K562 (cell line): ENCODE measurements at regions not wholly inside any gene's neighbourhood (a gene's known extent, or its start where the extent isn't known, plus 50 kb on each side); places are given as distances from the start of the nearest gene placed in this dataset.

Experiments used
- ATAC-seq: fragments of 200-7000 bp; cut with Tn5 transposase; 3 replicates; pipeline ENCODE4 v1.9.1; 2020; ENCODE audit warnings: moderate library complexity
- BruUV-seq: library from RNA; stranded (reverse); fragments of 400-500 nt; replicated peaks from 2 replicates; lab custom pipeline; 2021; lab: Mats Ljungman, UMichigan
- CTCF ChIA-PET: fragments of 300-600 bp; formaldehyde crosslinking; extraction: SDS; loops from one replicate; lab custom pipeline; 2021; ENCODE audit warnings: low intra/inter-chr PET ratio; lab: Yijun Ruan, JAX
- POLR2A ChIA-PET: fragments of 300-600, 350-650 bp; sonication (Branson Sonifier 250); formaldehyde crosslinking; extraction: SDS; loops from one replicate; lab custom pipeline; 2021; ENCODE audit warnings: antibody characterized with exemption, inconsistent platforms; lab: Yijun Ruan, JAX
- DNase-seq, 4 experiments: peaks; one replicate each; pipeline versions ENCODE4 v3.0.0 to v3.0.0-alpha.2; 2011 to 2018; ENCODE audit warnings: low spot score in 3 of 4, mixed read lengths in 3 of 4; ENCODE audit errors: extremely low read depth in 1 of 4
- FAIRE-seq: peaks from 2 replicates; lab custom pipeline; 2011; peaks lifted over from hg19 to GRCh38; lab: Jason Lieb, UNC
- H2AFZ ChIP-seq: 2 replicates; pipeline ENCODE4 v1.6.0; 2011; ENCODE audit warnings: low read depth, low read length, control low read depth, inconsistent platforms
- H3K27ac ChIP-seq: fragments of 200-600 bp; 3 replicates; pipeline ENCODE4 v1.8.0; 2011; ENCODE audit warnings: low read depth, mild to moderate bottlenecking, control low read depth, inconsistent platforms, low read length, moderate library complexity, mixed read lengths; ENCODE audit errors: extremely low read depth
- H3K27me3 ChIP-seq, 2 experiments: fragments of 300-600 bp in 1 of 2; 2 replicates in 1 of 2; 3 replicates in 1 of 2; pipeline versions ENCODE4 v1.6.0 to v1.8.0; 2011; ENCODE audit warnings: inconsistent platforms in 2 of 2, low read length in 2 of 2, mild to moderate bottlenecking in 1 of 2, mixed read lengths in 1 of 2, moderate library complexity in 1 of 2; ENCODE audit not compliant: control insufficient read depth in 2 of 2, insufficient read depth in 2 of 2
- H3K36me3 ChIP-seq: fragments of 300-600 bp; 3 replicates; pipeline ENCODE4 v1.8.0; 2011; ENCODE audit warnings: mild to moderate bottlenecking, low read length, inconsistent platforms; ENCODE audit not compliant: control insufficient read depth, insufficient read depth
- H3K4me1 ChIP-seq, 2 experiments: fragments of 200-600 bp in 1 of 2; replicated peaks in 1 of 2; 2 replicates in 1 of 2; 3 replicates in 1 of 2; pipeline versions ENCODE4 v1.5.1 to v1.8.0; 2011; ENCODE audit warnings: inconsistent platforms in 2 of 2, low read length in 2 of 2, mild to moderate bottlenecking in 1 of 2, mixed read lengths in 1 of 2, moderate library complexity in 1 of 2; ENCODE audit not compliant: control insufficient read depth in 2 of 2, insufficient read depth in 2 of 2
- H3K4me2 ChIP-seq: 2 replicates; pipeline ENCODE4 v1.6.1; 2011; ENCODE audit warnings: low read length, control low read depth, inconsistent platforms, mixed read lengths; ENCODE audit not compliant: insufficient read depth
- H3K4me3 ChIP-seq: fragments of 200-600 bp; sonication (generic), shearing (Covaris generic); 2 replicates; pipeline ENCODE4 v1.5.1; 2016; ENCODE audit warnings: control low read depth, inconsistent platforms
- H3K79me2 ChIP-seq: fragments of 200-600 bp; 3 replicates; pipeline ENCODE4 v1.8.0; 2011; ENCODE audit warnings: low read length, inconsistent platforms; ENCODE audit not compliant: control insufficient read depth, insufficient read depth
- H3K9ac ChIP-seq, 2 experiments: 2 replicates each; pipeline versions ENCODE4 v1.6.0 to v1.6.1; 2011; ENCODE audit warnings: low read depth in 2 of 2, low read length in 2 of 2, control low read depth in 1 of 2, inconsistent platforms in 1 of 2, mild to moderate bottlenecking in 1 of 2, mixed read lengths in 1 of 2; ENCODE audit not compliant: insufficient read depth in 1 of 2
- H3K9me1 ChIP-seq: one replicate; pipeline ENCODE4 v1.6.0; 2011; ENCODE audit warnings: inconsistent platforms, mild to moderate bottlenecking, low read length, moderate library complexity; ENCODE audit not compliant: control insufficient read depth, insufficient read depth
- H3K9me3 ChIP-seq: replicated peaks from 2 replicates; pipeline ENCODE4 v1.5.1; 2011; ENCODE audit warnings: low read depth, low read length, inconsistent platforms; ENCODE audit not compliant: control insufficient read depth, insufficient read depth
- H4K20me1 ChIP-seq: replicated peaks from 2 replicates; pipeline ENCODE4 v1.6.1; 2011; ENCODE audit warnings: low read length, inconsistent platforms, mixed read lengths; ENCODE audit not compliant: control insufficient read depth, insufficient read depth
- AFF1 ChIP-seq, 2 experiments: fragments of 450-650 bp; IDR thresholded peaks; 2 replicates each; pipeline ENCODE4 v1.6.1; 2018; ENCODE audit warnings: mild to moderate bottlenecking in 2 of 2, low read depth in 1 of 2; ENCODE audit not compliant: partially characterized antibody in 2 of 2
- BMI1 ChIP-seq: fragments of 150-350 bp; IDR thresholded peaks from 2 replicates; pipeline ENCODE4 v1.6.1; 2014; ENCODE audit warnings: low read length
- HDAC6 ChIP-seq: IDR thresholded peaks from 2 replicates; pipeline ENCODE4 v1.6.1; 2012; ENCODE audit warnings: low read depth, mild to moderate bottlenecking, control low read depth, inconsistent platforms, low read length, moderate library complexity
- HOMEZ ChIP-seq: fragments of 250-450 bp; sonication (Bioruptor Pico); IDR thresholded peaks from 2 replicates; pipeline ENCODE4 v1.4.0; 2020; ENCODE audit warnings: mild to moderate bottlenecking, moderate library complexity
- MITF ChIP-seq: IDR thresholded peaks from 2 replicates; pipeline ENCODE4 v1.6.1; 2014; ENCODE audit warnings: antibody characterized with exemption
- POLR3G ChIP-seq: IDR thresholded peaks from 2 replicates; pipeline ENCODE4 v1.6.1; 2011; ENCODE audit not compliant: insufficient read length, insufficient replicate concordance; ENCODE audit errors: extremely low read depth
- PREB ChIP-seq: sonication (generic); formaldehyde crosslinking; IDR thresholded peaks from 2 replicates; pipeline ENCODE4 v1.8.1; 2023; ENCODE audit warnings: mild to moderate bottlenecking, missing genetic modification reagents
- TRIM24 ChIP-seq, 2 experiments: fragments of 450-650 bp; IDR thresholded peaks; 2 replicates each; pipeline ENCODE4 v1.6.1; 2016
- ZNF217 ChIP-seq: sonication (generic); formaldehyde crosslinking; IDR thresholded peaks from 2 replicates; pipeline ENCODE4 v1.8.0; 2022; ENCODE audit warnings: mild to moderate bottlenecking, missing genetic modification reagents
- ZNF23 ChIP-seq: fragments of 250-450 bp; sonication (Bioruptor Pico); IDR thresholded peaks from 2 replicates; pipeline ENCODE4 v1.4.0; 2020; ENCODE audit warnings: mild to moderate bottlenecking
- WGBS: fragments of 100-300 bp; shearing (Covaris generic); methylation state at CpG from one replicate; pipeline ENCODE4 v1.1.6; 2016; ENCODE audit warnings: low coverage, mixed read lengths; ENCODE audit not compliant: insufficient coverage; ENCODE audit errors: missing lambda C conversion rate; 5-methylcytosine and 5-hydroxymethylcytosine counted together
- in situ Hi-C: fragments of 300-500 bp; cut with MboI; formaldehyde crosslinking; loops from 4 replicates; pipeline ENCODE4 v1.15.0; 2018; ENCODE audit warnings: inconsistent platforms, mixed read lengths
- intact Hi-C: fragments of 100-400 bp; cut with micrococcal nuclease; formaldehyde crosslinking; loops from 2 replicates; pipeline ENCODE4 v1.14.2; 2022

- TF ChIP-seq HDAC6 (no peak), ZNF217 (CRISPR knock-in tag) (no peak)
Measured at GRCh38 chr5:125411744-125412560, 665.5 kb upstream of the ZNF608 start (continued).

DNA sequence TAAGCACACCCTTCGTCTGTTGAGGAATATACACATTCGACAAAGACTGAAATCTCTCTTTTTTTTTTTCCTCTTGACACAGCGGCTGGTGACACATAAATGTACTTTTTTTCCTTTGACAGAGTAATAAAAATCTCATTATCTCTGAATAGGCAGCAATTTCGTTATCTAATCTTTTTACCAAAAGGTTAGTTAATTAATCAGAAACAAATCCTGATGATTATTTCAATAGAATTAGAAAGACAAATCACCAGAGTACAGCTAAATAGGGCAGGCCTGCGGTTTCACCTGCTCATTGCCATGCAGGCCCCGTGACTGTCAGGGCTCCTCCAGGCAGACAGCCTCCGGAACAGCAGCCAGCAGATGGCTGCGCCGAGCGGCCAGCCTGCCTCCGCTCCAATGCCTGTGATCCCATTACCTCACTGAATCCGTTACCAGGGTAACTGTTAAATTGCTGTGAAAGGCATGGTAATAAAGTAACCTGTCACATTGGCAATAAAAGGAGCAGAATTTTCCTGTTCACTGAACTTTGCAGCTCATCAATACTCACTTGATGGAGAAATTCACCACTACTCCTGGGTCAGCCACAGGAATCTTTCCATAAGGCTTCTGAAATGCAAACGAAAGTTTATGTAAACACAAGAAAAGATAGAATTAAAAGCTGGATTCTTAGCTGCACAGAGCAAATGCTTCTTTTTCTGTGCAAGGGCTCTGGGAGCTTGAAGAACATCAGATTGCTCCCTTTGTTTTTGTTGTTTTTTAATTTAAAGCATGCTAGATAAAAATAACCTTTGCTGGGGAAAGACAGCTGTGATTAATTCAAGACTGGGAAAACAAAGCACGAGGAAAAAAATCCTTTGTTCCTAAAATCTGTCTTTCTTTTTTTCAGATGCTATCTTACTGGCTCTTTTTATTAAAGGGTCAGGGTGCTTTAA is 666.4 kb upstream of the ZNF608 start:
- 0% methylated on average over 13 of the region's 14 CpGs for WGBS
- ATAC-seq (no peak), FAIRE-seq (no peak), DNase-seq (no peak)
- in situ Hi-C loops (no loop called here), intact Hi-C loops (no loop called here)
- no peaks in the 10 kb centered on the region for H4K20me1 ChIP-seq
- no peaks in the 10 kb centered on the region for H3K4me1 ChIP-seq
- H3K9me3 ChIP-seq, result no peaks in the 10 kb centered on the region
- no peaks in the 10 kb centered on the region for H3K36me3 ChIP-seq
- no peak overlapping the region for H3K9ac ChIP-seq
- H3K9me1 ChIP-seq, result no peaks in the 10 kb centered on the region
- BruUV-seq, result no TSS peak
- H3K27ac ChIP-seq, result no peak overlapping the region
- H3K4me2 ChIP-seq, result no peak overlapping the region
- no peaks in the 10 kb centered on the region for H3K79me2 ChIP-seq
- no peak overlapping the region for H2AFZ ChIP-seq
- CTCF ChIA-PET, result no interaction called here
- H3K4me3 ChIP-seq, result no peak overlapping the region
- POLR2A ChIA-PET, result no interaction called here
- H3K27me3 ChIP-seq, result no peaks in the 10 kb centered on the region
- TF ChIP-seq TRIM24 (IDR thresholded peaks at IDR 0.05) (no peak), AFF1 (IDR thresholded peaks at IDR 0.05; ENCODE audit: low read depth in 1 of 2, partially characterized antibody in 2 of 2) (no peak), ZNF23 (CRISPR knock-in tag) (no peak), POLR3G (no peak), PREB (CRISPR knock-in tag) (no peak), MITF (no peak), HOMEZ (no peak), BMI1 (no peak)
